Activated T-cell treated with anti-CD3 and anti-CD28 coated beads for 24 hours (primary cell): ENCODE measurements at regions not wholly inside any gene's neighbourhood (a gene's known extent, or its start where the extent isn't known, plus 50 kb on each side); places are given as distances from the start of the nearest gene placed in this dataset.

Source experiments
- DNase-seq: peaks from one replicate; pipeline ENCODE4 v3.0.0-alpha.2; 2020; ENCODE audit warnings: low read depth

GRCh38 chr1:82752046-82752445 is 951.3 kb downstream of the ADGRL2 start:
- DNase-seq, result no peak

GRCh38 chr1:82733645-82734044 is 932.9 kb downstream of the ADGRL2 start:
- DNase-seq, result no peak

DNA sequence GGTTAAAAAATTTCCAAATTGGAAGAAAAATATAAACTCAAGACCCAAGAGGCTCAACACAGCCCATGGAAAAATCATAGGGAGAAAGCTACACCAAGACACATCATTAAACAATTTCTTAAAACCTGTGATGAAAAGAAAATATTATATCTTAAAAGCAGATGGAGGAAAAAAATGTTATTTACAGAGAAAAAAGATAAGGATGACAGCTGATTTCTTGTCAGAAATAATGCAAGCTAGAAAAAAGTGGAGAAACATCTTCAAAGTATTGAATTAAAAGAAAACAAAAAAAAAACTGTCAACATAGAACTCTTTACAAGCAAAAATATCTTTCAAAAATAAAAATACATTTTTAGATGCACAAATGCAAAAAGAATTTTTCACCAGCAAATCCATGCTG is 930.5 kb downstream of the ADGRL2 start:
- no peak for DNase-seq

DNA sequence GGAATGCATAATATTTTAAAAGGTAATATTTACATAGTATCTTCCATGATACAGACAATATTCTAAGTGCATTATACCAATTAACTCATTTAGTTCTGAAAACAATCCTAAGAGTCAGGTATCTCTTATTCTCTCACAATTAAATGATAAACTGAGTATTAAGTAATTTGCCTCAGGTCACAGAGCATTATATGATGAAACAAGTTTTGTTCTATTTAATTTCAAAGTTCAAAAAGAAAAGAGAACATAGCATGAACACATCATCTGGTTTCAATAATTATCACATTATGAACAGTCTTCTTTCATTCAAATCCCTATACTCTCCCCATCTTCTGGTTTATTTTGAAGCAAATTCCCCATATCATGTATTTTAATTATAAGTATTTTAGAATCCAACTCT is 927.5 kb downstream of the ADGRL2 start:
- DNase-seq, result no peak

DNA sequence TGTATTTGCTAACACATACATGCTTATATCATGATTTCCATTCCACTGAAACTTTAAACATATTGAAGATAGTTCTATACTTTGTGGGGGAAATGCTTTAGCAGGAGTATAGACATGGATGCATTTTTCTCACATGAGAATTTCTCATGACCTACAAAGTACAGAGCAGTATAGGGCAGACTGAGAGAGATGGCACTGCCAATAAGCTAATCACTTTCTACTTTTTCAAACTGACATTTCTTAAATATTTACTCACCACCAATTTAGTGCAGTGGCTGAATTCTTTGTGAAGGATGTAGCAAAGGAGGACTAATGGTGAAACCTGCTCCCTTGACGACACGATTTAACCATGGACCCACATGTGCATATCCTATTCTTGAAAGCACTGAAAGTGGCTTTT is 923.5 kb downstream of the ADGRL2 start:
- no peak for DNase-seq

- no peak for DNase-seq
These were observed 921.9 kb downstream of the ADGRL2 start for GRCh38 chr1:82722608-82723007.

DNA sequence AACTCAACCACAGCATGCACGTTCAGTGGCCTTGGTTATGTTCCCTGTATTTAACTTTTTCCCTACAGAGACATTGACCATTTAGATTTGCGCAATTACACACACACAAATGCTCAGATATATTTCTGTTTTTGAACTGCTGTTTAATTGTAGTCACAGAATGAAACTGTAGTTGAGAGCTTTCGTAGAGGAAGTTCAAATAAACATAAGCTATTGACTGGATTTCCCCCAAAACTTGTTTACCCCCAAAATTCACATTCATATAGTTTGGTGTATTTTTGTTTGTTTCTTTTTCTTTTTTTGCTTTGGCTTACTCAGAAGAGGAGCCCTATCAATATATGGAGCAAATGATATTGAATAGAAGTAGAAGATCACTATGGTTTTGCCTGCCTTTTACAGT is 921.0 kb downstream of the ADGRL2 start:
- DNase-seq, result no peak

GRCh38 chr1:82718719-82719419 is 918.1 kb downstream of the ADGRL2 start:
- DNase-seq, result no peak

GRCh38 chr1:82710091-82710490 is 909.4 kb downstream of the ADGRL2 start:
- DNase-seq, result no peak

- no peak for DNase-seq
These were observed 906.9 kb downstream of the ADGRL2 start for GRCh38 chr1:82707681-82708080.

GRCh38 chr1:82706741-82707140 is 906.0 kb downstream of the ADGRL2 start:
- no peak for DNase-seq

DNA sequence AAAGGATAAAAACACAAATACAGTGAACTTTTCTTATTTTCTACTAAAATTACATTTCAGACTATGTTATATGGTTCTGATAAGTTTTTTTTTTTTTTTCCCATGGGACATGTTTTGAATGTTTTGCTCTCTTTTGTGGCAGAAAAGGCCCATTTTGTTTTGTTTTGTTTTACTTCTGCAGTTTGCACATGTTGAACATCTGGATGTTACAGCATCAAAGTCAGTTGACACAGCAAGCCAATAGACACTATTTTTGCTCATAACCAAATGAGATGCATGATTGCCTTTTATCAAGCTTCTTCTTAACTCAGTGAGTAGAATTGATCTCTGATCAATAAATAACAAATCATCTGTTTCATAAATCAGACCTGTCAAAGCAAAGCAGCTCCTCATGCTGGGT is 904.2 kb downstream of the ADGRL2 start:
- DNase-seq, result no peak

- DNase-seq, result no peak
These were observed 903.7 kb downstream of the ADGRL2 start for GRCh38 chr1:82704393-82704792.

DNA sequence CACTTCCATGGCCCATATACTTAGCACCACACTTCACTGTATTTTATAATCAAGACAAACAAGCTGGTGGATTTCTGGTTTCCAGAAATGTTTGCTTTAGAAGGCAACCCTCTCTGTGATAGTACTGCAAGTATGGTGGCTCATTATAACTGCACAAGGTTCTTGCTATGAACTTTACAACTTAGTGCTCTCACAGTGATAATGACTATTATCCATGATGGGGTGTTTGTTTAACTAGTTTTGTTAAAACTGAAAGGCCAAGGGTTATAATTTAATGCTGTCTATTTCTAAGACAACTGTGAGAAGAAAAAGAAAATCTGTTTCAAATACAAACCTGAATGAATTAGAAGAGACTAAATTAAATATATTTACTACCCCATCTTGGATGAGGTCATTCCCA is 903.2 kb downstream of the ADGRL2 start:
- no peak for DNase-seq

GRCh38 chr1:82700476-82700875 is 899.7 kb downstream of the ADGRL2 start:
- DNase-seq, result no peak

GRCh38 chr1:82697965-82698364 is 897.2 kb downstream of the ADGRL2 start:
- DNase-seq, result no peak

GRCh38 chr1:82695443-82695842 is 894.7 kb downstream of the ADGRL2 start:
- no peak for DNase-seq

- no peak for DNase-seq
These were observed 889.7 kb downstream of the ADGRL2 start for GRCh38 chr1:82690411-82690810.

- no peak for DNase-seq
These were observed 888.5 kb downstream of the ADGRL2 start for GRCh38 chr1:82689217-82689616.

GRCh38 chr1:82686774-82687173 is 886.0 kb downstream of the ADGRL2 start:
- no peak for DNase-seq

DNA sequence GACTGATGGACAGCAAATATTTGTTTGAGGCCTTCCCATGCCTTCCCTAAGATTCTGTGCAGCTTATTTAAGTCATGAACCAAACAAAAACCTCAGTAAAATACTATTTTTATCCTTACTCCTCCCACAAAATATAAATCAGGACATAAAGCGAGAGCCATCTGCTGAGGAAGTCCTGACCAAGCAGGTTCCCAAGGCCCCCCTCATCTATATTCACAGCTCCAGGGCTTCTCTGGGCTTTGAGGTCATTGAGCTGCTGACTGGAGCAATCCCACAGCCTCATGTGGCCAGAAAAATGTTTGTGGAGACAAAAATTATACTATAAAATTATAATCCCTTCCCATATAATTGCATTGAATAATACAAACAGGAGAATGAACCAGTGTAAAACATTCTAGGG is 846.2 kb downstream of the ADGRL2 start:
- DNase-seq, result no peak

DNA sequence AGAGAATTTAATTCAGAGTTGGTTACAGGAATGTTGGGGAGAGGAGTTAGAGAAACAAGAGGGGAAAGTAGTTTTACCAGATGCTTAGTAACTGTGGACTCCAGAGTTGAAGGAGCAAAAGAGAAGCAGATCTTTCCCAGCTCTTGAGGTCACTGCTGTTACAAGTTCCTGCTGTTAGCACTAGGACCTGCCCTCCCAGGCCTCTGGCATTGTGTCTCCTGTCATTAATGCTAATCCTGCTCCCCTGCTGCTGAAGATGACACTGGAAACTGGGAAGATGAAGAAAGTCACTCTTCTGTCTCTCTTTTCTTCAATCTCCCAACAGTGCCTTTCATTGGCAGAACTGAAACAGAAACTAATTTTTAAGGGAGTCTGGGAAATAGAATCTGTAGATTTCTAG is 845.6 kb downstream of the ADGRL2 start:
- DNase-seq, result no peak

GRCh38 chr1:82644186-82644915 is 843.6 kb downstream of the ADGRL2 start:
- DNase-seq, result no peak

DNA sequence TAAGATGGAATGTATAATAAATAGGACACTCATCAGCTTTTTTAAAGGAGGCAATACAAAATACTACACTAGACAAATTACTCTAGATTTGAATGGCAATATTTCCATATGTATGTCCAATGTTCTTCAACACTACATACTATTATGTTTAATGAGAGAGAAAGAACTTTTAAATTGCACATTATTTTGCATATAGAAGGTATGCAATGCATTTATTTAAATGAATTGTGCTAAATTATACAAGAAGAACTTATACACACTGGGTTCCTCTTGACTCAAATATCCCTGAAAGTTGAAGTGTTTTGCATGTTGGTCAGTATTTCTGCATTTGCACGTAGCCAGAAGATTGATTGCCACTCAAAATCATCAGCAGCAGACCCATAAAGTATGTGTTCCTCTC is 839.6 kb downstream of the ADGRL2 start:
- no peak for DNase-seq
